HG02642 (cell line): ENCODE measurements at regions not wholly inside any gene's neighbourhood (a gene's known extent, or its start where the extent isn't known, plus 50 kb on each side); places are given as distances from the start of the nearest gene placed in this dataset.
"Not testable (repeated sequence)": the region's sequence is repeated elsewhere in the genome, so short reads cannot be mapped to it uniquely, and the experiment has no call there.

Experiments
- ATAC-seq: cut with Tn5 transposase; IDR thresholded peaks from one replicate; pipeline ENCODE4 v1.9.1; 2021; ENCODE audit warnings: mild to moderate bottlenecking; ENCODE audit not compliant: unreplicated experiment, poor library complexity

- ATAC-seq, result no peak
Observed at GRCh38 chr12:58395056-58395455, 453.7 kb downstream of the ATP23 start.

- ATAC-seq, result no peak
Observed at GRCh38 chr12:58395470-58395869, 454.1 kb downstream of the ATP23 start.

- ATAC-seq, result no peak
Observed at GRCh38 chr12:58396239-58396638, 454.9 kb downstream of the ATP23 start.

- ATAC-seq, result no peak
Observed at GRCh38 chr12:58405363-58405762, 464.0 kb downstream of the ATP23 start.

GRCh38 chr12:58408516-58408915, 467.1 kb downstream of the ATP23 start:
- ATAC-seq, result no peak

GRCh38 chr12:58412461-58413060, 471.2 kb downstream of the ATP23 start:
- ATAC-seq, result no peak

GRCh38 chr12:58413794-58414193, 472.4 kb downstream of the ATP23 start:
- no peak for ATAC-seq

- no peak for ATAC-seq
Observed at GRCh38 chr12:58414398-58414871, 473.1 kb downstream of the ATP23 start.

GRCh38 chr12:58415716-58416115, 474.3 kb downstream of the ATP23 start:
- ATAC-seq, result no peak

GRCh38 chr12:58416236-58416635, 474.9 kb downstream of the ATP23 start:
- no peak for ATAC-seq

- no peak for ATAC-seq
Observed at GRCh38 chr12:58419196-58419760, 477.9 kb downstream of the ATP23 start.

- ATAC-seq, result no peak
Observed at GRCh38 chr12:58419905-58420304, 478.5 kb downstream of the ATP23 start.

- ATAC-seq, result no peak
Observed at GRCh38 chr12:58420503-58420902, 479.1 kb downstream of the ATP23 start.

GRCh38 chr12:58421990-58422389, 480.6 kb downstream of the ATP23 start:
- no peak for ATAC-seq

GRCh38 chr12:58424735-58425392, 483.5 kb downstream of the ATP23 start:
- peak; percentile 23 for ATAC-seq

- peak; percentile 91 for ATAC-seq
Observed at GRCh38 chr12:58425481-58426392, 484.4 kb downstream of the ATP23 start.

- not testable (repeated sequence) for ATAC-seq
Observed at GRCh38 chr12:58426437-58426836, 485.1 kb downstream of the ATP23 start.

GRCh38 chr12:58433959-58434358, 486.3 kb downstream of the LRIG3 start:
- no peak for ATAC-seq

- no peak for ATAC-seq
Observed at GRCh38 chr12:58434726-58435125, 485.6 kb downstream of the LRIG3 start.

GRCh38 chr12:58435647-58436046, 484.7 kb downstream of the LRIG3 start:
- peak; percentile 82 for ATAC-seq

GRCh38 chr12:58441483-58441882, 478.8 kb downstream of the LRIG3 start:
- no peak for ATAC-seq
